Large intestine (tissue), 3 donors: ENCODE measurements at regions not wholly inside any gene's neighbourhood (a gene's known extent, or its start where the extent isn't known, plus 50 kb on each side); places are given as distances from the start of the nearest gene placed in this dataset.

ENCODE experiments used
- DNase-seq, 2 donors: peaks; one replicate each; pipeline versions ENCODE4 v3.0.0 to v3.0.0-alpha.2; 2013
- H3K27ac ChIP-seq: one replicate; pipeline ENCODE4 v1.5.1; 2013; ENCODE audit warnings: low read length
- H3K27me3 ChIP-seq: 2 replicates; pipeline ENCODE4 v1.6.1; 2013; ENCODE audit warnings: low read length; ENCODE audit not compliant: control insufficient read depth, insufficient read depth
- H3K36me3 ChIP-seq: 2 replicates; pipeline ENCODE4 v1.6.1; 2013; ENCODE audit warnings: low read length; ENCODE audit not compliant: control insufficient read depth, insufficient read depth
- H3K4me1 ChIP-seq: one replicate; pipeline ENCODE4 v1.6.1; 2013; ENCODE audit warnings: low read length; ENCODE audit not compliant: control insufficient read depth, insufficient read depth
- H3K4me3 ChIP-seq: one replicate; pipeline ENCODE4 v1.5.1; 2013; ENCODE audit warnings: low read length
- H3K9me3 ChIP-seq: one replicate; pipeline ENCODE4 v1.6.1; 2013; ENCODE audit warnings: mild to moderate bottlenecking, low read depth, low read length, moderate library complexity; ENCODE audit not compliant: control insufficient read depth
- WGBS: methylation state at CpG from one replicate; pipeline ENCODE4 v1.1.5; 2013; ENCODE audit warnings: low lambda C conversion rate; ENCODE audit not compliant: insufficient coverage; 5-methylcytosine and 5-hydroxymethylcytosine counted together

DNA sequence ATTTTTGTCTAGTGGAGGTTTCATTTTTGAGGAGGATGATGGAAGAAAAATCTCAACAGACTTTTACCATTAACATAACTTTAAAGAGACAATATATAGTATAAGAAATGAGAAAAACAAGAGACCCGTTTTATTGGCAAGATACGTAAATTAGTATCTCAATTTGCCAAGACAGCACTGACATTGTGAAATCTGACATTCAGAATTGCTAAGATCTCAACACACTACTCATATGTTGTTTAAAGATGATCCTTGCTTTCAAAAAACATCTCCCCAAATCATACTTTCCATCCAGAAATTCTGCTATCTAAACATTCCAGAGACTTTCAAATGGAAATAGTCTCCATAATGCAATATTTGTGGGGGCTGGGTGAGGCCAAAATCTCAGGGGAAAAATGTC is 220.9 kb upstream of the CEP162 start:
- DNase-seq: no peak
- H3K4me1 ChIP-seq: no peaks in the 10 kb centered on the region
- WGBS: no CpG with 5 or more reads among the region's 2 CpGs
- H3K27me3 ChIP-seq: no peaks in the 10 kb centered on the region
- no peak overlapping the region for H3K27ac ChIP-seq
- no peaks in the 10 kb centered on the region for H3K36me3 ChIP-seq
- no peaks in the 10 kb centered on the region for H3K9me3 ChIP-seq
- H3K4me3 ChIP-seq: no peak overlapping the region

DNA sequence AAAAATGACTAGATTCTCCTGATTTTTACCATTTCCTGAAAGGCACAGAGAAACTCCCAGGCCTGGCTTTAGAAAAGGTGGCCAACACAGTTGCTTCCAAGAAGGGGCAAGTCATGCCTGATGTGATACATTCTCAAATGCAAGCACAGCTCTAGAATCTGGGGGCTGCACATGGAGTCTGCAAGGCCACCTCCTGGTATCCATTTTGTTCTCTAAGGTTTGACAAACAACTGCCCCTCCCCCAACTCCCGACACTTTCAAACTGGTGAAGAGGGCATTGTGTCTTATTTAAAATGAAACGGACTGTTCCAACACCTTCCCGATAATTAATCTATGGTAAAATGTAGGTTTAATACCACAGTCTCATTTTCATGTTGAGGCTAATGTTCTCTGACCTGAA is 220.2 kb upstream of the CEP162 start:
- no peaks in the 10 kb centered on the region for H3K27me3 ChIP-seq
- no peaks in the 10 kb centered on the region for H3K36me3 ChIP-seq
- H3K27ac ChIP-seq: no peak overlapping the region
- no CpG with 5 or more reads among the region's 3 CpGs for WGBS
- H3K4me1 ChIP-seq: no peaks in the 10 kb centered on the region
- H3K9me3 ChIP-seq: no peaks in the 10 kb centered on the region
- no peak overlapping the region for H3K4me3 ChIP-seq
- DNase-seq: no peak

GRCh38 chr6:84445068-84445467 is 217.6 kb upstream of the CEP162 start:
- Histone ChIP-seq H3K4me1 (no peaks in the 10 kb centered on the region), H3K27ac (no peak overlapping the region), H3K4me3 (no peak overlapping the region), H3K36me3 (no peaks in the 10 kb centered on the region), H3K9me3 (no peaks in the 10 kb centered on the region), H3K27me3 (no peaks in the 10 kb centered on the region)
- DNase-seq: no peak

DNA sequence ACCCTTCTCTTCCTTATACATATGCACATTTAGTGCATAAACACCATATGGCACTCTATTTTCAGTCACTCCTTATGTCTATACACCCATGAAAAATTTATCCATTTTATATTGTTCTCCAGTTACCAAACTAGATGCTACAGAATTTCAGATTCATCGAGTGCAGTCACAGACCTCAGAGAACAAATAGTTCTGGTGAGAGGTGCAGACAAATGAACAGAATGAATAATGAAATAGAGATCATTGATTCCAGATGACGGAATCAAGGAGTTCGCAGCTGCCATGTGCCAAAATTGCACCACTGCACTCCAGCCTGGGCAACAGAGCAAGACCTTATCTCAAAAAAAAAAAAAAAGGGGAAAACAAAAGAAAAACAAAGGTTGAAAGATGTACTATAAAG is 214.8 kb upstream of the CEP162 start:
- no peaks in the 10 kb centered on the region for H3K36me3 ChIP-seq
- no peak for DNase-seq
- H3K27ac ChIP-seq: no peak overlapping the region
- no peaks in the 10 kb centered on the region for H3K9me3 ChIP-seq
- no CpG with 5 or more reads among the region's 3 CpGs for WGBS
- no peaks in the 10 kb centered on the region for H3K4me1 ChIP-seq
- H3K27me3 ChIP-seq: no peaks in the 10 kb centered on the region
- no peak overlapping the region for H3K4me3 ChIP-seq

- Histone ChIP-seq H3K9me3 (no peaks in the 10 kb centered on the region), H3K27me3 (no peaks in the 10 kb centered on the region), H3K27ac (no peak overlapping the region), H3K4me1 (no peaks in the 10 kb centered on the region), H3K4me3 (no peak overlapping the region), H3K36me3 (no peaks in the 10 kb centered on the region)
- no CpG with 5 or more reads among the region's 3 CpGs for WGBS
- no peak for DNase-seq
Measured at GRCh38 chr6:84441456-84441855, 214.0 kb upstream of the CEP162 start.

GRCh38 chr6:84434550-84434949 is 207.1 kb upstream of the CEP162 start:
- 89% methylated on average over 3 of the region's 4 CpGs for WGBS
- Histone ChIP-seq H3K4me3 (no peak overlapping the region), H3K9me3 (no peaks in the 10 kb centered on the region), H3K4me1 (no peaks in the 10 kb centered on the region), H3K27ac (no peak overlapping the region), H3K36me3 (no peaks in the 10 kb centered on the region), H3K27me3 (no peaks in the 10 kb centered on the region)
- no peak for DNase-seq

- DNase-seq: no peak
- no peak overlapping the region for H3K4me3 ChIP-seq
- no peaks in the 10 kb centered on the region for H3K27me3 ChIP-seq
- H3K36me3 ChIP-seq: no peaks in the 10 kb centered on the region
- no peaks in the 10 kb centered on the region for H3K4me1 ChIP-seq
- no peaks in the 10 kb centered on the region for H3K9me3 ChIP-seq
- H3K27ac ChIP-seq: no peak overlapping the region
Measured at GRCh38 chr6:84432619-84433018, 205.2 kb upstream of the CEP162 start.

DNA sequence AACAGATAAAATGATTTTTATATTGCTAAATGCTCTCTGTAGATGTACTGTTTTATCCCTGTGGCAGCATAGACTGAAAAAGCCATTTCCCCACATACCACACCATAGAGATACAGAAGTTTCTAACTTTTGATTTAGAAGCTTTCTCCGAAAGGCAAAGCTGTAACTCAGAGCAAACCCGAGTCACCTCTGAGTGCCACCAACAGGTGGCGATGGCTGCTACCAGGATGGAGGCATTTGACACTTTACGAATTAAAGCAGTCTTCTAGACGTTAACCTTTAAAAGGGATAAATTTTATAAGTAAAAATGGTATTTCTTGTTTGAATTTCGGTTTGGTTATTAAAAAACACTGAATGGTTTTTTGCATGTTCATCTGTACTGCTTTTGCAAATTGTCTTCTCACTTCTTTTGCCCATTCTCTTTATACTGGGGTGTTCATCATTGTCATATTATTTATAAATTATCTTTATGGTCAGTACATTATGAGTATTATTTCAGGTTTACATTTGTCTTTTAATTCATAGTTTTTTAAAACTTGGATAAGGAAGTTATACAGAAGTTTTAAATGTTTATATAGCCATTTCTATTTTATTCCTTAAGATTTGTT is 201.0 kb upstream of the CEP162 start:
- Histone ChIP-seq H3K9me3 (no peaks in the 10 kb centered on the region), H3K27ac (no peak overlapping the region), H3K4me3 (no peak overlapping the region), H3K27me3 (no peaks in the 10 kb centered on the region), H3K36me3 (no peaks in the 10 kb centered on the region), H3K4me1 (no peaks in the 10 kb centered on the region)
- no peak for DNase-seq
- WGBS: 0% methylated on average over 2 of the region's 6 CpGs

- 75% methylated on average over 1 of the region's 5 CpGs for WGBS
- Histone ChIP-seq H3K36me3 (no peaks in the 10 kb centered on the region), H3K27me3 (no peaks in the 10 kb centered on the region), H3K4me3 (no peak overlapping the region), H3K27ac (no peak overlapping the region), H3K9me3 (no peaks in the 10 kb centered on the region), H3K4me1 (no peaks in the 10 kb centered on the region)
- no peak for DNase-seq
Measured at GRCh38 chr6:84425971-84426705, 198.7 kb upstream of the CEP162 start.

- no peak for DNase-seq
- H3K27ac ChIP-seq: no peak overlapping the region
- no peaks in the 10 kb centered on the region for H3K36me3 ChIP-seq
- no peaks in the 10 kb centered on the region for H3K9me3 ChIP-seq
- H3K4me1 ChIP-seq: no peaks in the 10 kb centered on the region
- no peak overlapping the region for H3K4me3 ChIP-seq
- no peaks in the 10 kb centered on the region for H3K27me3 ChIP-seq
- WGBS: 14% methylated on average over 1 of the region's 4 CpGs
Measured at GRCh38 chr6:84424956-84425355, 197.5 kb upstream of the CEP162 start.

- 33% methylated on average over 2 of the region's 13 CpGs for WGBS
- Histone ChIP-seq H3K4me1 (no peaks in the 10 kb centered on the region), H3K27ac (no peak overlapping the region), H3K4me3 (no peak overlapping the region), H3K9me3 (no peaks in the 10 kb centered on the region), H3K27me3 (no peaks in the 10 kb centered on the region), H3K36me3 (no peaks in the 10 kb centered on the region)
- peak in 1 of 2 donors; percentile 9 for DNase-seq
Measured at GRCh38 chr6:84422380-84422968, 195.0 kb upstream of the CEP162 start.
